NB4 (cell line): ENCODE measurements at regions not wholly inside any gene's neighbourhood (a gene's known extent, or its start where the extent isn't known, plus 50 kb on each side); places are given as distances from the start of the nearest gene placed in this dataset.

Experiments
- DNase-seq: peaks from one replicate; pipeline ENCODE4 v3.0.0; 2010; ENCODE audit warnings: low read depth
- H3K4me3 ChIP-seq: one replicate; pipeline ENCODE4 v1.5.1; 2011; ENCODE audit warnings: mild to moderate bottlenecking, low read depth, low read length, moderate library complexity
- CTCF ChIP-seq: IDR thresholded peaks from one replicate; pipeline ENCODE4 v1.5.1; 2012; ENCODE audit warnings: low read depth, low read length
- MAX ChIP-seq: IDR thresholded peaks from 2 replicates; pipeline ENCODE4 v1.6.1; 2011; ENCODE audit warnings: low read depth, low read length
- MYC ChIP-seq: IDR thresholded peaks from 2 replicates; pipeline ENCODE4 v1.6.1; 2011; ENCODE audit warnings: low read depth, low read length
- POLR2A ChIP-seq: IDR thresholded peaks from 2 replicates; pipeline ENCODE4 v1.6.1; 2011; ENCODE audit warnings: mild to moderate bottlenecking; ENCODE audit not compliant: insufficient read length; ENCODE audit errors: extremely low read depth

GRCh38 chr6:163777716-163778115 lies 363.2 kb downstream of the QKI start:
- no peak for DNase-seq
- TF ChIP-seq MAX: no peak
- H3K4me3 ChIP-seq: no peak overlapping the region

- TF ChIP-seq CTCF (no peak), MAX (no peak), MYC (no peak), POLR2A (no peak)
- no peak overlapping the region for H3K4me3 ChIP-seq
- no peak for DNase-seq
Measured at GRCh38 chr6:163776906-163777686, 362.6 kb downstream of the QKI start.

- DNase-seq: no peak
- H3K4me3 ChIP-seq: no peak overlapping the region
- TF ChIP-seq CTCF (no peak), MYC (no peak), POLR2A (no peak), MAX (no peak)
Measured at GRCh38 chr6:163776196-163776905, 361.8 kb downstream of the QKI start.

- DNase-seq: no peak
- no peak for TF ChIP-seq MYC
- no peak for TF ChIP-seq CTCF
- TF ChIP-seq MAX: no peak
- no peak for TF ChIP-seq POLR2A
- H3K4me3 ChIP-seq: no peak overlapping the region
Measured at GRCh38 chr6:163775313-163775712, 360.8 kb downstream of the QKI start.

- TF ChIP-seq MAX: no peak
- TF ChIP-seq CTCF: no peak
- no peak for TF ChIP-seq POLR2A
- no peak for TF ChIP-seq MYC
- H3K4me3 ChIP-seq: no peak overlapping the region
- no peak for DNase-seq
Measured at GRCh38 chr6:163774485-163774884, 360.0 kb downstream of the QKI start.

GRCh38 chr6:163773646-163774045 lies 359.1 kb downstream of the QKI start:
- H3K4me3 ChIP-seq: no peak overlapping the region
- DNase-seq: no peak
- no peak for TF ChIP-seq MAX
- no peak for TF ChIP-seq POLR2A
- TF ChIP-seq CTCF: no peak
- no peak for TF ChIP-seq MYC
